ENCODE measurements at regions not wholly inside any gene's neighbourhood (a gene's known extent, or its start where the extent isn't known, plus 50 kb on each side); places are given as distances from the start of the nearest gene placed in this dataset.

DNA sequence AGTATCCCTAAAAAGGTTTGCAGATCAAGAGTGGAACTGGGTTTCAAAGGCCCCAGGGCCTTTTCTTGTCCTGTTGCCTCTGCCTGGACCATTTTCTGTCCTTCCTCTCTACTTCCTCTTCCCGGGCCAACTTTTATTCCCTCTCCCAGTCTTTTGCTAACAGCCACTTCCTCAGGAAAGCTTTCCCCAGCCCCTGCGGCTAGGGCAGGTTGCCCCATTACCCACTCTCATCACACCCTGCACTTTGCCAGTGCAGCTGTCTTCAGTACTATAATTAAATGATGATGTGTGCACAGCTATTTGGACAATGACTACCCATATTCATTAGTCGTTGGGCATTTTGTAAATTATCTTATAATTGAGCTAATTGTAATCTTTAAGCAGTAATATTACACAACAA lies 150.5 kb upstream of the THBS1 start:
- H3K4me3 ChIP-seq (ENCODE audit: control insufficient read depth, low read depth, low read length) = no peak overlapping the region
- TF ChIP-seq, protein P1, sequence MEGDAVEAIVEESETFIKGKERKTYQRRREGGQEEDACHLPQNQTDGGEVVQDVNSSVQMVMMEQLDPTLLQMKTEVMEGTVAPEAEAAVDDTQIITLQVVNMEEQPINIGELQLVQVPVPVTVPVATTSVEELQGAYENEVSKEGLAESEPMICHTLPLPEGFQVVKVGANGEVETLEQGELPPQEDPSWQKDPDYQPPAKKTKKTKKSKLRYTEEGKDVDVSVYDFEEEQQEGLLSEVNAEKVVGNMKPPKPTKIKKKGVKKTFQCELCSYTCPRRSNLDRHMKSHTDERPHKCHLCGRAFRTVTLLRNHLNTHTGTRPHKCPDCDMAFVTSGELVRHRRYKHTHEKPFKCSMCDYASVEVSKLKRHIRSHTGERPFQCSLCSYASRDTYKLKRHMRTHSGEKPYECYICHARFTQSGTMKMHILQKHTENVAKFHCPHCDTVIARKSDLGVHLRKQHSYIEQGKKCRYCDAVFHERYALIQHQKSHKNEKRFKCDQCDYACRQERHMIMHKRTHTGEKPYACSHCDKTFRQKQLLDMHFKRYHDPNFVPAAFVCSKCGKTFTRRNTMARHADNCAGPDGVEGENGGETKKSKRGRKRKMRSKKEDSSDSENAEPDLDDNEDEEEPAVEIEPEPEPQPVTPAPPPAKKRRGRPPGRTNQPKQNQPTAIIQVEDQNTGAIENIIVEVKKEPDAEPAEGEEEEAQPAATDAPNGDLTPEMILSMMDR (conservative IDR thresholded peaks at IDR 0.05; ENCODE audit: control insufficient read depth, insufficient read depth, low read depth, low read length) = no peak
- DNase-seq (ENCODE audit: low read depth) = no peak

DNA sequence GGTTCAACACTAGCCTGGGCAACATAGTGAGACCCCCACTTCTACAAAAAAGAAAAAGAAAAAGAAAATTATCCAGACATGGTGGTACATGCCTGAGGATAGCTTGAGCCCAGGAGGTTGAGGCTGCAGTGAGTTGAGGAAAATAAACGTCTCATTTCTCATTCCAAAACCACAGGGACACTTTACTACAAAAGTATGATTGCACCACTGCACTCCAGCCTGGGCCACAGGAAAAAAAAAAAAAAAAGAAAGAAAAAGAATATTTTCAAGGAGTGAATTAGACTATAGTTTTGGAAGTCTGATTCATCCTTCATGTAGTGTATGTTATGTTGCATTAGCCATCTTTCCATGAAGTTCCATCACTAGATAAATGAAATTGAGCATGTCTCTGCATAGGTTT lies 149.5 kb upstream of the THBS1 start:
- TF ChIP-seq, protein P1 (conservative IDR thresholded peaks at IDR 0.05; ENCODE audit: control insufficient read depth, insufficient read depth, low read depth, low read length) = no peak
- peak; percentile 31 for DNase-seq (ENCODE audit: low read depth)

DNA sequence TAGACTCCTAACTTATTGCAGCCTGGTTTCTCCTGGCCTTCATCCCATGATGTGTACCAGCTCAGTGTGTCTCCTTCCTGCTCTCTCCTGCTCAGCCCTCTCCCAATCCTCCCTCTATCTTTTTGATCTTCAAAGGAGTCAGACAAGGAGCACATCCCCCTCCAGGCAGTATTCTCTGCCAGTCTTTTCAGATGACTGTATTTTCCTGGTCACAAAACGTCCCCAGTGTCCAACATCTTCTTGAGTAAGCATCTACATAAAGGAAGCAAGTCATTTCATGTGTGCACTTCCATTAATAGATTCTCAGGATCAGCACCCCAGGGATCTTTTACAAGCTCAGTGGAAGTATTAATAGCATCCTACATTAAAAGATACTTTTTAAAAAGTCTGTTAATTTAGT lies 148.9 kb upstream of the THBS1 start:
- no peak for DNase-seq (ENCODE audit: low read depth)
- TF ChIP-seq, protein P1 (conservative IDR thresholded peaks at IDR 0.05; ENCODE audit: control insufficient read depth, insufficient read depth, low read depth, low read length) = no peak
- H3K4me3 ChIP-seq (ENCODE audit: control insufficient read depth, low read depth, low read length) = no peak overlapping the region

More for the DNA sequence above, 149.5 kb upstream of the THBS1 start:
- no peak overlapping the region for H3K4me3 ChIP-seq (ENCODE audit: control insufficient read depth, low read depth, low read length)

DNA sequence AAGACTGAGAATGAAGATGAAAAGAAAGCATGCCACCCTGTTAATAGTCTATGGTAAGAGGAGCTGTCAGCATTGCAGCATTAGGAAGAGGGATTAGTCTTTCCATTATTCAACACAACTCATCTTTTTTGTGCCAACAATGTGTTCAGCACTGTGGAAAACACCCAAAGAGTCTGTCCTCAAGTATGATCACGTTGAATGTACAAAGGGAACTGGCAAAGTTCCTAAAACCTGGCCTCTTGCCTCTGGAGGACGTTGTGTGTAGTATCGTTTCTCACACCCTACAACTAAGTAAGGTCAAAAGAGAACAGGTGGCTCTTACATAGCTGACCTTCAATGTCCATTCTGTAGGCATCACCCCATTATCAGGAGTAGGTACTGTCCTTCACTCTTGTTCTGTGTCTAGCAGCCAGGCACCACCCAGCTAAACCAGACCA lies 147.9 kb upstream of the THBS1 start:
- TF ChIP-seq, protein P1 (conservative IDR thresholded peaks at IDR 0.05; ENCODE audit: control insufficient read depth, insufficient read depth, low read depth, low read length) = no peak
- no peak overlapping the region for H3K4me3 ChIP-seq (ENCODE audit: control insufficient read depth, low read depth, low read length)
- DNase-seq (ENCODE audit: low read depth) = peak; percentile 41

DNA sequence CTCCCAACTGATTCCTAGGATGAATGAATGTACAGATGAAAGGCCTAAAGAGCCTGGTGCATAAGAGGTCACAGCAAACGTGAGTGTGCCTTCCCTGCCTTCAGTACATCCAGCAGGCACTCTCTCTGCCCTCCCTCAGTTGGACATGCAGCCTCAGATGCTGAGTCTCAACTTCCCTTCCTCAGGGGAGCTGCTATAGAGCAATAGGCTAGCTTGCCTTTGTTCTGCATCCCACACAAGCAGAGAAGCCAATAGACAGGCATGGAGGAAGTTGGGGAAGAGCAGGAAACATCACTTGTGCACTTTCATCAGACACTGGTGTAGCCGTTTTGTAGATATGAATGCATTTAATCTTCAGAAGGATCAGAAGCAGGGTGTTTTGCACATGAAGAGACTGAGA lies 147.5 kb upstream of the THBS1 start:
- no peak overlapping the region for H3K4me3 ChIP-seq (ENCODE audit: control insufficient read depth, low read depth, low read length)
- DNase-seq (ENCODE audit: low read depth) = no peak
- TF ChIP-seq, protein P1 (conservative IDR thresholded peaks at IDR 0.05; ENCODE audit: control insufficient read depth, insufficient read depth, low read depth, low read length) = no peak

DNA sequence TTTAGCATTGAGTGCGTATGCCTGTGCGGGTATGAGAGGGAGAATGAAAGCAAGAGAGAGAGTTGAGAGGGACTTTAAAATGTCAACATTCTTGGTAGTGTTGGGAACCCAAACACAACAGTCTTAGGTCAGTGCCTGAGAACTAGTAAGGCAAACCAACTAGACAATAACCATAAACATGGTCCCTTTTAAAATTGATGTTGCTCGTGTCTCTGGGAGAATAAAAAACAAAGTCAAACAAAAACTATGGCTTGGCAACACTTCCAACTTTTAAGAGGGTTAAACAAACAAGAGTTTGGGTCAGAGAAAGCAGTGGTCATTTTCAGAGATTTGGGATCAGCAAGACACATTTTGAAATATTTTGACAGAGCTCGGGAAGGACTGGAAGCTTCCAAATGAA lies 146.7 kb upstream of the THBS1 start:
- H3K4me3 ChIP-seq (ENCODE audit: control insufficient read depth, low read depth, low read length) = no peak overlapping the region
- no peak for DNase-seq (ENCODE audit: low read depth)
- TF ChIP-seq, protein P1 (conservative IDR thresholded peaks at IDR 0.05; ENCODE audit: control insufficient read depth, insufficient read depth, low read depth, low read length) = no peak

DNA sequence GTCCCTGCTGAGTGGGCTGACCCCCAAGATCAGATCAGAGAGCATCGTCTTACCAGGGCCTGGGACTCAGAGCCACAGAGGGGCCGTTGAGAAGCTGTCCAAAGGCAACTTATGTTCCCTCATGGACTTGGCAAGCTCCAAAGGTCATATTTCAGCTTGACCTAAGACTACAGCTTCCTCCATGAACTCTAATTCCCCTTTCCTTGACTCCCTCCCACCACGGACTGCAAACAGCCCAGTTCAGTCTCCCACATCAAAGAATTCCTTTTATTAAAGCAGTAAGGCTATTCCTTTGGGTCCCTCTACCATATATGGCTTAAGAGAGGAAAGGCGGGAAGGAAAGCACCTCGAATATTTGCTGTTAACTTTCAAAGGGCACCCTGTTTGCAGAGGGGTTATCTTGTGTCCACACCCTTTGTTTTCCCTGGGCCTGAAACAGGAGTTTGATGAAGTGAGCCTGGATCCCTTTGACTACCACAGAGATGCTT lies 146.1 kb upstream of the THBS1 start:
- DNase-seq (ENCODE audit: low read depth) = no peak
- H3K4me3 ChIP-seq (ENCODE audit: control insufficient read depth, low read depth, low read length) = no peak overlapping the region
- TF ChIP-seq, protein P1 (conservative IDR thresholded peaks at IDR 0.05; ENCODE audit: control insufficient read depth, insufficient read depth, low read depth, low read length) = no peak
